HTR-8/SVneo (cell line): ENCODE measurements at regions not wholly inside any gene's neighbourhood (a gene's known extent, or its start where the extent isn't known, plus 50 kb on each side); places are given as distances from the start of the nearest gene placed in this dataset.

Source experiments
- DNase-seq: peaks from one replicate; pipeline ENCODE4 v3.0.0; 2011; ENCODE audit warnings: low spot score, mixed read lengths; ENCODE audit not compliant: insufficient read length
- FAIRE-seq: peaks from 2 replicates; lab custom pipeline; 2011; peaks lifted over from hg19 to GRCh38; lab: Jason Lieb, UNC

DNA sequence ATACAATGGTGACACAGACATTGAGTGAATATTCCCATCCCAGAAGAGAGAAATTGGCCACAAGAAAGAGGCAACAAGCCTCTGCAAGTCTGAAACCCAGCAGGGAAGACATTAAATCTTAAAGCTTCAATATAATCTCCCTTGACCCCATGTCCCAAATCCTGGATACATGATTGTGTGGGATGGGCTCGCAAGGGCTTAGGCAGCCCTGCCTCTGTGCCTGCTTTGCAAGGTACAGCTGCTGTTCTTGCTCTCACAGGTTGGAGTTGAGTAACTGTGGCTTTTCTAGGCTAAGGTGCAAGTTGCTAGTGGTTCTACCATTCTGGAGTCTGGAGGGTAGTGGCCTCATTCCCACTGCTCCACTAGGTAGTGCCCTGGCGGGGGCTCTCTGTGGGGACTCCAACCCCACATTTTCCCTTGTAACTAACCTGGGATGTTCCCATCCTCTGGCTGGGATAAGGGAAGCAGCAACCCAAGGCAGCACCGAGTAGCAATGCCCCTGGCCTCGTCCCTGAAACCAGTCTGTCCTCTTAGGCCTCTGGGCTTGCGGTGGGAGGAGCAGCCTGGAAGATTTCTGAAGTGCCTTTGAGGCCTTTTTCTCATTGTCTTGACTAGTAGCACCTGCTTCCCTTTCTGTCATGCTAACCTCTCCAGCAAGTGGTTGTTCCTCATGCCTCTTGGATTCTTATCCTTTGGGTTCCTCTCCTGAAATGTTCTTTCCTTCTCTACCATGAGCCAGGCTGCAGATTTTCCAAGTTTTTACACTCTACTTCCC lies 90.0 kb downstream of the FAM174B start:
- DNase-seq = no peak
- no peak for FAIRE-seq

DNA sequence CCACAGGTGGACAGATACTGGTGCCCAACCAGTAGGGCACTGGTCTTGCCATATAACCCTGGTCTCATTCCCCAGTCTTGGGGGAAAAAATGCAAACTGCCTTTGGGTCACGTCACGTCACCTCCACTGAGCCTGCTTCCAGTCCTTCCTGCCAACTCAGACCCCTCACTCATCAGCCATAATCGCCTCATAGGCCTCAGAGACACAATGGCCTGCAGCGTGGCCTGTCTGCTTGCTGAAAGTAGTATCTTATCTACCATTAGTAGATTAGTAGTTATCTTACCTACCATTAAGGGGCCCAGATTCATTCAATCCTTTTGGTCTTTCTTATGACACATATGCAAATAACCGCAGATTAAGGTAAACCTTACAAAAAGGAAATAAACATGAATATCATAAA lies 93.8 kb downstream of the FAM174B start:
- FAIRE-seq (no peak), DNase-seq (no peak)

DNA sequence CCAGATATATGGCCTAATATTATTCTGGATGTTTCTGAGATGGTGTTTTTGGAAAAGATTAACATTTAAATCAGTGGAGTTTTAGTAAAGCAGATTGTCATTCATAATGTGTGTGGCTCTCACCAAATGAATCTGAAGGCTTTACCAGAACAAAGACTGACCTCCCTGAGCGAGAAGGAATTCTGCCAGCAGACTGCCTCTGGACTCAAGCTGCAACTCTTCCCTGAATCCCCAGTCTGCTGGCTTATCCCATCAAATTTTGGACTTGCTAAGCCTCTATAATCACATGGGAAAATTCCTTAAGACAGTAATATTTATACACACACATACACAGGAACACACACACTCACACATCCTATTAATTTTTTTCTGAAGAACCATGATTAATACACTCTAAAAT lies 102.3 kb downstream of the FAM174B start:
- no peak for FAIRE-seq
- no peak for DNase-seq

DNA sequence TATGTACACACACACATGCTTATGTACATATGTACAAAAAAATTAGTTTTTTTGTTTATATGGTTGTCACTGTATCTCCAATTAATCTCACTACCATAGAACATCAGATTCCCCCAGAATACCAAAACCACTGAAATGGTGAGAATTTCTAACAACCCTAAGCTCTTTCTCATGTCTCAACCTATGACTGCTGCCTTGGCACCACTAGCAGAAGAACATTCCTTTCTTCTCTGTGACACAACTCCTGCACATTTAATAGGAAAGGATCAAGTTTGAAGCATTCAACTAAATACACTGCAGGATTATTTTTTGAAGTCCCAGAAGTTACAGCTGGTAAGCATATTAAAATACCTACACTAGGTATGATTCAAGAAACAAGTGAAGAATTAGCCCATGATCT lies 109.6 kb downstream of the FAM174B start:
- DNase-seq (no peak), FAIRE-seq (no peak)

DNA sequence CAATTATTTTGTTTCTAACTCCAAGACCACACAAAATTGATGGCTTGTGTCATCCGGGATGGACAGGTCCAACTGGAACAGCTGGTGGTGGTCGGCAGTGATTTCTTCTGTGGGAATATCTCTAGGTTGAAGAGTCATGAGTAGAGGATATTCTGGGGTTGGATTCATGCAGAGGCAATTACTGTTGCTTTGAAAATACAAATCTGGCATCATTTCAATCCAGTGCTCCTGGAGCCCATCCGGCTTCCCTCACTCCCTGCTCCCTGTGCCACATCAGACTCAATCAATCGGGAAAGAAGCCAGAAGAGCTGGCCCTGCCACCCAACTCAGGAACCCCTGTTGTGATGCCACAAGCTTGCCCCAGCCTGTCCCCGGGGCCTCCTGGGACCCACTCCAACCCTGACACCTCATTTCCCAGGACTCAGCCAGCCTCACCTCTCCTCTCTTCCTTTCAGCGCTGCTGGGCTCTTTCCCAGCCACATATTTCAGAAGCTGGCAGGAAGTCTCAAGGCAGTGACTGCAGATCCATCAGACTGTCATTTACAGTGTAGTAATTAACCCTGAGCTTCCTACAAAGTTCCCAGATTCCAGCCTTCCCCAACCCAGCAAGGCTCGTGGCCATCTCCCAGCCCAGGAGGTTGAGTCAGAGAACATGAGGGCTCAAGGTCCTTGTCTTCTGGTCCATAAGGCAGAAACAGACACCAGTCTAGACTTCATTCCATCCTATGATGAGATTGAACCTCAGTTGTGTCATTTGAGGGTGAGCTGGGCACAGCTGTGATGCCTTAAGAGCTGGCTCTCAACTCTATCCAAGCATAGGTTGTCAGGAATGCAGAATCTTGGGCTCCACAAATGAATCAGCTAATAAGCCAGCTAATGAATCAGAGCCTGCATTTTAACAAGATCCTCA lies 114.0 kb downstream of the FAM174B start:
- no peak for DNase-seq
- FAIRE-seq = no peak

DNA sequence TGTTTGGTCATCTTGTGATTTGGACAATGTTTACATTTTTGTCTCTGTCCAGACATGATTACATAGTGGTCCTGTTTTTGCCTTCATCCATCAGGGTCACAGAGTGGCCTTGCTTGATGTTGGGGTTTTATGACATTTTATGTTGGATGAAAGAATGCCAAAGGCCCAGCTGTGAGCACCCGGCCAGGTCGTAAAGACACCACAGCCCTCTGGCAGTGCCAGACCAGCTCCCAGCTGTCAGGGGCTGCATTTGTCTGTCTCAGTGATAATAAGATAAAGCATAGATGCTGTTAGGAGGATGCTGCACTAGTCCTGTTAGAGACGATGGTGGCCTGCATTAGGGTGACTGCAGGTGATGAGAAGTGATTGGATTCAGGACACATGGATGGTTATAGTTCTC lies 117.5 kb downstream of the FAM174B start:
- no peak for FAIRE-seq
- no peak for DNase-seq

DNA sequence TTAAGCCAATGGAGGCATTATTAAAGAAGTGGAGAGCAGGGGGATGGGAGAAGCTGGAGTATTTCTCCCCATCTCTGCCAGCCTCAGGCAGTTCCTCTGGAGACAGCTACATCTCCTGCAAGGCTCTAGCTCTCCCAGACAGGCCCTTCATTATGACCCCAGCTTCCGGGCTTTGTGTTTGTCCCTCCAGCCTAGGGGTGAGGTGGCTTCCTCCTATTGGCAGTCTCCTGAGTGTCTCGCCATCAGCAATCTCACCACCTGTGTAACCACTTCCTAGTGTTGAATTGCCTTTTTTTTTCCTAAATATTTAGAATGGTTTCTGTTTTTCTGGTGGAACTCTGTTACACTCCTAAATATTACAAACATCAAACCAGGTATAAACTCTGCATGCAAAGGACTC lies 122.3 kb downstream of the FAM174B start:
- FAIRE-seq = no peak
- no peak for DNase-seq

DNA sequence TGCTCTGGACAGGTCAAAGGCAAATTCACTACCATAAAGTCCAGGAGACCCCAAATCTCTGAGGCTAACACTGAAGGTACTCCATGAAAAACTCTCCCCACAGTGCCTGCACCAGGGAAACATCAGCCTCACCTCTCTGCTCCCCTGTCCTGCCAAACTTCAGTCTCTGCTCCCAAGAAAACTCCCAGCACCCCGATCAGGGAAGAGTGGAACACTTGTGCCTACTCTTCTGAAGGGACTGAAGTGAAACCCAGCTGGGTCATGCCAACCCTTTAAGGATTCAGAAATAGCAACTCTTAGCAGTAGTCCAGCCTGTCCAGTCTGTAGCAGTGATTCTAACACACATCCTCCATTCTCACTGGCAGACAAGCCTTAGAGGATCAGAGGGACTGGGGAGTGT lies 124.2 kb downstream of the FAM174B start:
- no peak for FAIRE-seq
- no peak for DNase-seq

DNA sequence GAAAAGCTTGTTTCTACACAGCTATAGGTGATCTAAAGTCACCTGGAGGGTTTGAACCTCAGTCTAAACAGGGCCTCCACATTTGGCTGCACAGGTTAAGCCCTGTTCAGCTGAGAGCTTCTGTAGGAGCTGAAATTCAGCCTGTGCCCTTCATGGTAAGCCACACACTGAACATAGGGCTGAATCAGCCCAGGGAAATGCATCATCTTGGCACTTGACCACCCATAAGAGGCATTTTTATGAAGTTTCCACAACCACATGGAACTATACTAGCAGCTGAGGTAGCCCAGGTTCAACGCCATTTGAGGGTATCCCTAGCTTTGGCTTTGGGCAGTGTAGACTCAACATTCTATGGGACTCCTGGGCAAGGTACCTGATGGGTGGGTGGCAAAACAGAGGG lies 126.8 kb downstream of the FAM174B start:
- DNase-seq = no peak
- FAIRE-seq = no peak

DNA sequence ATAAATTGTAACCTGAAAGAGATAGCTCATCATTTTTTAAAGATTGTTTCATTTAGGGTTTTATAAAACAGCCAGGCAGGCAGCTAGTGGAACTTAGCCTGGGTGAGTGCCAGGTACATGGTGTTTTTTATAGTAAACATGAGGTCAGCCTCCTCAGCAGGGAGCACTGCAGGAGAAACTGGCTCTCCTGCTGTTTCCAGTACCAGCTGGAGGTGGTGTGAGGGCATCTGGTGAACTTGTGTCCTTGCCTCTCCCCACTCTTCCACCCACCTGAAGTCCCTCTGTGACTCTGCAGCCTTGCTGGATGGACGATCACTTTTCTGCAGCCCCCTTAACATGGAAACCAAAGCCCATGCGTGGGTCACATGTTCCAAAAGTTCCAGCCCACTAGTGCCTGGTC lies 128.4 kb downstream of the FAM174B start:
- FAIRE-seq (no peak), DNase-seq (no peak)

DNA sequence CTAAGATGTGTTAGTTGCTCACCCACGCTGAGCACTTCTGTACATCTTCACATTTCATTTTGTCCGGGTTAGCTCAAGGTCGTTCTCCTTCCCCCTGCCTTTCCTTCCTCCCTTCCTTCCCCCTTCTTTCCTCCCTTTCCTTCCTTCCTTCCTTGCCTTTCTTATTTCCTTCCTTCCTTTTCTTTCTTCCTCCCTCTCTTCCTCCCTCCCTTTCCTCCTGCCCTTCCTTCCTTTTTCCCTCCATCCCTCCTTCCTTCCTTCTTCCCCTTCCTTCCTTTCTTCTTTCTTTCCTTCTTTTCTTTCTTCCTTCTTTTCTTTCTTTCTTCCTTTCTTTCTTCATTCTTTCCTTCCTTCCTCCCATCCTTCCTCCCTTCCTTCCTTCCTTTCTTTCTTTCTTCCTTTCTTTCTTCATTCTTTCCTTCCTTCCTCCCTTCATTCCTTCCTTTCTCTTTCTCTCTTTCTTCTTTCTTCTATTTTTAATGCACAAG lies 129.8 kb downstream of the FAM174B start:
- DNase-seq (no peak), FAIRE-seq (no peak)

DNA sequence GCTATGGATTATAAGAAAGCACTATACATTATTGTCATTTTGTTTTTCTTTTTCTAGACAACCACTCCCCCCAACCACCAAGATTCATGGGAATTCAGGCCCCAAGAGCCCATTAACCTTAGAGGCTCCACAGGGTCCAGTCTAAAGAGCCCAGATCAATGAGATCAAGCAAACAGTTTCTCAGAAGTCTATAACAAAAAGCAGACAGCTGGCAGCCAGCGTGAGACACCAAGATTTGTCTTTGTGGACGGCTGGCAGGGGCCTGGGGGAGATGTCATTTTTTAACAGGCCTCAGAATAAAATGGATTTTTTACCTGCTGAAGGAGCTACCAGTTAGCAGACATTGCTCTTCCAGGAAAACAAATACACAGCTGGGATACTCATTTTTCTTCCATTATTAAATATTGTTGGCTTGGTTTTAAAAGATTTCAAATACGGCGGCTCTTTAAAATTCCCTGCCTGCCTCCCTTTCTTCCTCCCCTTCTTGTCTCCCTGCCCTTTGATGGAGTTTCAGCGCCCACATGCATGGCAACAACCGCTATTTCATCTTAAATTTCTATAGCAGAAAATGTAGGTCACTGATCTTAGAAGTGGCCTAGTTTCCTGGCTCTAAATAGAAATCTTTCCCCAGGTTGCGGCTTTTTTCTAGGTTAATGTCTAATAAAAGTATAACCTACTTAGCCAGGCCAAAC lies 130.6 kb downstream of the FAM174B start:
- DNase-seq (no peak), FAIRE-seq (no peak)

DNA sequence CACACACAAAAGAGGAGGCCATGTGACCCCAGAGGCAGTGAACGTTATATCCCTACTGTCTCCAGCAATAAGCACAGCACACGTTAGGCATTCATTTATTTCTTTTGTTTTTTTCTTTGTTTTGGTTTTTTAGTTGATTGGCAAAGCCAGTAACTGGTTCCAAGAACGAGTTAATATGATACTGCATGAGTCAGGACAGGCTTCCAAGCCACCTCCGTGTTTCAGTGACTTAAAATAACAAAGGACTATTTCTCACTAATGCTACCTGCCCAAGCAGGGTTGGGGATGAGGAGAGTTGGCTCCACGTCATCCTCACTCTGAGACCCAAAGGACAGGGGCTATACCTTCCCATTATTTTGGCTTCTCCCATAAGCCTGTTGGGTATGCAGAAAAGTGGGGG lies 130.5 kb downstream of the ST8SIA2 start:
- DNase-seq = no peak
- FAIRE-seq = no peak

DNA sequence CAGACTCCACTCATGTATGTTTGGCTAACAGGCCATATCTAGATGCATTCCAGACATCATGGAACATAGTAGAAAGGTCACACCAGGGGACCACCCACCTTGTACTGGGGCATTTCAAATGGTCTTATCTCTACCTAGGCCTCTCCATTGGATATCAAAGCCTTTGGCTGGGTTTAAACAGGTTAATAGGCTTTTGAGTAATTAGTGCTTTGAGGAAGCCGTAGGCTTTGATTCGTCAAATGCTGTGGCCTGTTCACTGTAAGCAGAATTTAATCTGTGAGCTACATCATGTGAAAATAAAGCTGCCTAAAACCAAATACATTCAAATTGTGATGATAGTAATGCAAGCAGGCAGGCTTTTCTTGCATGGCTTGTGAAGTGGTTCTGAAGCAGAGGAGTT lies 129.5 kb downstream of the ST8SIA2 start:
- FAIRE-seq (no peak), DNase-seq (no peak)

DNA sequence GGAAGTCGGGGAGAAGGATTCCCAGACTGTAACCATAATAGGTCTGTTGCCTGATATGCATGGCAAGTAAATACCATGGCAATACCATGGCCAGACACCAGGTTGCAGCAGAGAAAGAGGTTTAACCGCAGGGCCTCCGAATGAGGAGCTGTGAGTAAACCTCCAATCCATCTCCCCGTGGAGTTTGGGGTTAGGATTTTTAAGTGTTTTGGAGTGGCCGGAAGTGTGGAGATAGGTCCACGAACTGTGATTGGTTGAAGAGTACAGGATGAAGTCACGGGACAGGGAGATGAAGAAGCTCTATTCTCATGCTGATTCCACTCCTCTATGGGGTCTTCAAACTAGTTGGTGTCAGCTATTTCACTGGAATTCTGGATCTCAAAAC lies 127.9 kb downstream of the ST8SIA2 start:
- FAIRE-seq (no peak), DNase-seq (peak; percentile 29)

DNA sequence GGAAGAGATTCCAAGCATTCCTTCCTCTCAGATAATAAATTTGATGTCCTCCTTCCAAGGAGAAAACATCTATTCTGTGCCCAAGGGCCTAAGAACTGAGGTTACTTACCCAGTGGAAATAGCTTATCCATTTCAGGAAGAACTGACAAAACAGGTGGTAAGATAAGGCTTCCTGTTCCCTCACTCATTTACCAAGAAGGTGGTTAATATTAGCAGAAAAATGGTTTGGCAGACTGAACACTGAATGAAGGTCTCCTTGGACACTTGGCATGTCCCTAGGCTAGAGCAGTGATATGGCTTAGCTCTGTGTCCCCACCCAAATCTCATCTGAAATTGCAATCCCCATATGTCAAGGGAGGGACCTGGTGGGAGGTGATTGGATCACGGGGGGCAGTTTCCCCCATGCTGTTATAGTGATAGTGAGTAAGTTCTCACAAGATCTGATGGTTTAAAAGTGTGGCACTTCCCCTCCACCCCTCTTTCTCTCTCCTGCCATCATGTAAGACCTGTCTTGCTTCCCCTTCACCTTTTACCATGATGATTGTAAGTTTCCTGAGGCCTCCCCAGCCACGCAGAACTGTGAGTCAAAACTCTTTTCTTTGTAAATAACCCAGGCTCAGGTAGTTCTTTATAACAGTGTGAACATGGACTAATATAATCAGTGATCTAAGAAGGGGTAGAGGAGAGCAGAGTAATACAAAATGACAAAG lies 127.4 kb downstream of the ST8SIA2 start:
- DNase-seq (no peak), FAIRE-seq (no peak)

DNA sequence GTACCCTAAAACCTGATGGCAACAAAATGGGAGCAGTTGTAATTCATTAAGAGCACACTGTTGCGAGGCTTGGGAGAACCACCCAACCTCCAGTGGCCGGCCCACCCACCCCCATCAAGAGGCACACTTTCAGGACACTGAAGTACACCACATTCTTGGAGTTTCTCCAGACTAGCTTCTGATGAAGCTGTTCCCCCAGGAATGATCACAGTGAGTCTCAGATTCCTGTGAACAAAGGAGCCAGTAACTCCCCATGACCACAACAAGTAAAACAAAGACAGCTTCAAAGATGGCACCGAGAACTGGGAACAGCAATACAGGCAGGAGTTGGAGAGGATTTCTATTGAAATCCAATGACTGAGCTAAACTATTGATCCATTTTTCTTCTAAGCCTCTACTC lies 126.0 kb downstream of the ST8SIA2 start:
- no peak for FAIRE-seq
- no peak for DNase-seq
